Panc1 (cell line): ENCODE measurements at regions not wholly inside any gene's neighbourhood (a gene's known extent, or its start where the extent isn't known, plus 50 kb on each side); places are given as distances from the start of the nearest gene placed in this dataset.

Experiments
- ATAC-seq: fragments of 200-7000 bp; cut with Tn5 transposase; 2 replicates; pipeline ENCODE4 v1.9.1; 2020; ENCODE audit warnings: mild to moderate bottlenecking, moderate library complexity
- BruUV-seq: library from RNA; stranded (reverse); fragments of 400-500 nt; replicated peaks from 2 replicates; lab custom pipeline; 2021; lab: Mats Ljungman, UMichigan
- CTCF ChIA-PET: fragments of 300-600 bp; sonication (Branson Sonifier 250); formaldehyde crosslinking; loops from one replicate; lab custom pipeline; 2022; ENCODE audit warnings: antibody characterized with exemption; lab: Charles Lee
- POLR2A ChIA-PET: fragments of 300-600 bp; sonication (Branson Sonifier 250); formaldehyde crosslinking; loops from one replicate; lab custom pipeline; 2022; ENCODE audit warnings: antibody characterized with exemption; lab: Charles Lee
- DNase-seq: peaks from one replicate; pipeline ENCODE4 v3.0.0-alpha.2; 2010; ENCODE audit warnings: low read depth, low spot score
- H3K27ac ChIP-seq: 2 replicates; pipeline ENCODE4 v1.5.1; 2011; ENCODE audit warnings: mild to moderate bottlenecking, low read length, inconsistent platforms
- H3K27me3 ChIP-seq: fragments of 200-500 bp; sonication (Bioruptor generic); 2 replicates; pipeline ENCODE4 v1.6.0; 2014; ENCODE audit warnings: low read length, inconsistent platforms; ENCODE audit not compliant: control insufficient read depth, insufficient read depth
- H3K36me3 ChIP-seq: fragments of 200-500 bp; sonication (Bioruptor generic); 2 replicates; pipeline ENCODE4 v1.5.1; 2014; ENCODE audit warnings: inconsistent platforms, mild to moderate bottlenecking, low read length, moderate library complexity; ENCODE audit not compliant: control insufficient read depth, insufficient read depth
- H3K4me1 ChIP-seq: 2 replicates; pipeline ENCODE4 v1.5.1; 2011; ENCODE audit warnings: inconsistent platforms, mild to moderate bottlenecking, low read length, moderate library complexity; ENCODE audit not compliant: control insufficient read depth, insufficient read depth
- H3K4me3 ChIP-seq, 2 experiments: 2 replicates each; pipeline ENCODE4 v1.5.1; 2011 to 2012; ENCODE audit warnings: low read depth in 2 of 2, low read length in 2 of 2, mild to moderate bottlenecking in 2 of 2, inconsistent platforms in 1 of 2, moderate library complexity in 1 of 2
- H3K9me3 ChIP-seq: fragments of 200-500 bp; sonication (Bioruptor generic); 2 replicates; pipeline ENCODE4 v1.5.1; 2014; ENCODE audit warnings: low read depth, mild to moderate bottlenecking, inconsistent platforms, low read length, moderate library complexity; ENCODE audit not compliant: control insufficient read depth, insufficient read depth
- CTCF ChIP-seq: fragments of 450-650 bp; IDR thresholded peaks from 2 replicates; pipeline ENCODE4 v1.5.1; 2017; ENCODE audit warnings: mild to moderate bottlenecking
- POLR2AphosphoS5 ChIP-seq: IDR thresholded peaks from 2 replicates; pipeline ENCODE4 v1.6.1; 2012; ENCODE audit warnings: mild to moderate bottlenecking, low read depth, low read length, moderate library complexity
- REST ChIP-seq, 2 experiments: IDR thresholded peaks; 2 replicates each; pipeline ENCODE4 v1.6.1; 2011 to 2012; ENCODE audit warnings: low read depth in 2 of 2, control low read depth in 1 of 2, low read length in 1 of 2, mild to moderate bottlenecking in 1 of 2, moderate library complexity in 1 of 2; ENCODE audit not compliant: insufficient read depth in 1 of 2
- SIN3A ChIP-seq: IDR thresholded peaks from 2 replicates; pipeline ENCODE4 v1.6.1; 2012; ENCODE audit warnings: low read depth, mild to moderate bottlenecking, low read length, moderate library complexity, borderline replicate concordance; ENCODE audit not compliant: insufficient read depth
- TCF7L2 ChIP-seq: IDR thresholded peaks from 2 replicates; pipeline ENCODE4 v1.6.1; 2011; ENCODE audit warnings: mild to moderate bottlenecking, low read depth, low read length, inconsistent platforms
- in situ Hi-C: cut with HindIII; loops from 2 replicates; pipeline ENCODE4 v1.10.0; 2016; ENCODE audit warnings: low sequenced_read_pairs, low pct_unique_long_range_greater_than_20kb
- intact Hi-C: fragments of 100-400 bp; cut with micrococcal nuclease; formaldehyde crosslinking; loops from one replicate; pipeline ENCODE4 v1.10.0; 2022; ENCODE audit not compliant: unreplicated experiment

- H3K27me3 ChIP-seq = no peaks in the 10 kb centered on the region
- no peak for TF ChIP-seq REST (IDR thresholded peaks at IDR 0.05; ENCODE audit: insufficient read depth in 1 of 2, low read depth in 2 of 2, low read length in 1 of 2)
- no peak for TF ChIP-seq CTCF
- TF ChIP-seq POLR2AphosphoS5 = no peak
- TF ChIP-seq SIN3A = no peak
- TF ChIP-seq TCF7L2 = no peak
- H3K4me1 ChIP-seq = no peaks in the 10 kb centered on the region
- DNase-seq (no peak), ATAC-seq (no peak)
- no peaks in the 10 kb centered on the region for H3K36me3 ChIP-seq
- no TSS peak for BruUV-seq
- no peak overlapping the region for H3K4me3 ChIP-seq
- ChIA-PET CTCF (no interaction called here), POLR2A (no interaction called here)
- H3K27ac ChIP-seq = no peak overlapping the region
- H3K9me3 ChIP-seq = no peaks in the 10 kb centered on the region
- intact Hi-C loops (no loop called here), in situ Hi-C loops (no loop called here)
These were observed 169.7 kb upstream of the GALNT15 start for GRCh38 chr3:16004812-16005211.

GRCh38 chr3:16011376-16011775 is 163.1 kb upstream of the GALNT15 start:
- CTCF ChIA-PET = no interaction called here
- Histone ChIP-seq H3K4me3 (no peak overlapping the region), H3K4me1 (no peaks in the 10 kb centered on the region), H3K36me3 (no peaks in the 10 kb centered on the region), H3K27me3 (no peaks in the 10 kb centered on the region), H3K9me3 (no peaks in the 10 kb centered on the region), H3K27ac (no peak overlapping the region)
- in situ Hi-C loops = no loop called here
- ATAC-seq (no peak), DNase-seq (peak; percentile 5)
- TF ChIP-seq SIN3A (no peak), REST (IDR thresholded peaks at IDR 0.05; ENCODE audit: insufficient read depth in 1 of 2, low read depth in 2 of 2, low read length in 1 of 2) (no peak), TCF7L2 (no peak), POLR2AphosphoS5 (no peak), CTCF (no peak)
- intact Hi-C loops = no loop called here
- BruUV-seq = no TSS peak
- POLR2A ChIA-PET = no interaction called here
